HG03025 (cell line): ENCODE measurements at regions not wholly inside any gene's neighbourhood (a gene's known extent, or its start where the extent isn't known, plus 50 kb on each side); places are given as distances from the start of the nearest gene placed in this dataset.

Experiments used
- ATAC-seq: cut with Tn5 transposase; IDR thresholded peaks from one replicate; pipeline ENCODE4 v1.9.1; 2021; ENCODE audit warnings: mild to moderate bottlenecking, moderate library complexity; ENCODE audit not compliant: unreplicated experiment, low FRiP score

- ATAC-seq, result no peak
Measured at GRCh38 chr15:39130556-39131379, 450.1 kb upstream of the THBS1 start.

- no peak for ATAC-seq
Measured at GRCh38 chr15:39131609-39132008, 449.3 kb upstream of the THBS1 start.

GRCh38 chr15:39132070-39132469 is 448.8 kb upstream of the THBS1 start:
- ATAC-seq, result no peak

- ATAC-seq, result no peak
Measured at GRCh38 chr15:39132954-39133600, 447.8 kb upstream of the THBS1 start.

- no peak for ATAC-seq
Measured at GRCh38 chr15:39134282-39134681, 446.6 kb upstream of the THBS1 start.

GRCh38 chr15:39135989-39136388 is 444.9 kb upstream of the THBS1 start:
- no peak for ATAC-seq

- no peak for ATAC-seq
Measured at GRCh38 chr15:39139431-39140059, 441.3 kb upstream of the THBS1 start.

- ATAC-seq, result no peak
Measured at GRCh38 chr15:39140060-39140604, 440.7 kb upstream of the THBS1 start.

- no peak for ATAC-seq
Measured at GRCh38 chr15:39142500-39142899, 438.4 kb upstream of the THBS1 start.

GRCh38 chr15:39143479-39143878 is 437.4 kb upstream of the THBS1 start:
- no peak for ATAC-seq

GRCh38 chr15:39144051-39144450 is 436.8 kb upstream of the THBS1 start:
- ATAC-seq, result no peak

- no peak for ATAC-seq
Measured at GRCh38 chr15:39144613-39145499, 436.0 kb upstream of the THBS1 start.

- ATAC-seq, result no peak
Measured at GRCh38 chr15:39145854-39146625, 434.8 kb upstream of the THBS1 start.

GRCh38 chr15:39149636-39150150 is 431.2 kb upstream of the THBS1 start:
- no peak for ATAC-seq

- no peak for ATAC-seq
Measured at GRCh38 chr15:39151545-39151944, 429.3 kb upstream of the THBS1 start.

GRCh38 chr15:39153058-39153714 is 427.7 kb upstream of the THBS1 start:
- ATAC-seq, result no peak

- ATAC-seq, result no peak
Measured at GRCh38 chr15:39153716-39154115, 427.2 kb upstream of the THBS1 start.

GRCh38 chr15:39154227-39154638 is 426.6 kb upstream of the THBS1 start:
- no peak for ATAC-seq

GRCh38 chr15:39154776-39155175 is 426.1 kb upstream of the THBS1 start:
- no peak for ATAC-seq
